ENCODE measurements at regions not wholly inside any gene's neighbourhood (a gene's known extent, or its start where the extent isn't known, plus 50 kb on each side); places are given as distances from the start of the nearest gene placed in this dataset.
"Not testable (repeated sequence)": the region's sequence is repeated elsewhere in the genome, so short reads cannot be mapped to it uniquely, and the experiment has no call there.

GRCh38 chr1:182003953-182004586, 57.4 kb downstream of the ZNF648 start:
- DNase-seq, result peak; percentile 18

DNA sequence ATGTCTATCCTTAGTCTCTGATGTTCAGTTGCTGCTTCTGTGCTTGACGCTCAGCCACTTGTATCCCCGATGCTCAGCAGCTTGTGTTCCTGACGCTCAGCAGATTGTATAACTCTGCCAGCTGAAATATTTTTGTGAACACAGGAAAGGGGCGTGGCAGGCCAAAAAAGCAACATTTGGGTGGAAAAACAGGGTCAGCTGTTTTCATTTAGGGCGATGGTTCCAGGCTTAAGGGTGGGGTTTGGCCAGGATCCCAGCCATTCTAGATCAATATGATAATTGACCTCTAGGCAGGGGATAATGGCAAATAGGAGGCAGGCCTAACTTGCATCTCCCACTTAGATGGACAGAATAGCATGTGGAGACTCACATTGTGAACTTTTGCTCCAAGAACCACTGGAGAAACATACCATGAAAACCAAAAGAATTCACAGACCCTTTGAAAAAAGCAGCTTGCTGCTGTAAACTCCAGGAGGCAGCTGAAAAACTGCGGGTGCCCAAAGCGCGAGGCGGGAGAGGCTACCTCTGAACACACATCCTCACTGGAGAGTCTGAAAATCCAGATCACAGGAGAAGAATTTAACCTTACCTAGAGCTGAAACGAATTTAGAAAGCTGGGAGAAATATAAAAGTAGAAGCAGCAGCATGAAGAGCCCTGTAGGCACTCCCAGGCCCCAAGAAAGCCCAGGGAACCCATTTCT, 58.3 kb downstream of the ZNF648 start:
- no peak for DNase-seq

- no peak for DNase-seq
Measured at GRCh38 chr1:182002570-182002969, 58.9 kb downstream of the ZNF648 start.

- DNase-seq, result no peak
Measured at GRCh38 chr1:181998858-181999257, 62.7 kb downstream of the ZNF648 start.

GRCh38 chr1:181992072-181992471, 69.4 kb downstream of the ZNF648 start:
- no peak for DNase-seq

DNA sequence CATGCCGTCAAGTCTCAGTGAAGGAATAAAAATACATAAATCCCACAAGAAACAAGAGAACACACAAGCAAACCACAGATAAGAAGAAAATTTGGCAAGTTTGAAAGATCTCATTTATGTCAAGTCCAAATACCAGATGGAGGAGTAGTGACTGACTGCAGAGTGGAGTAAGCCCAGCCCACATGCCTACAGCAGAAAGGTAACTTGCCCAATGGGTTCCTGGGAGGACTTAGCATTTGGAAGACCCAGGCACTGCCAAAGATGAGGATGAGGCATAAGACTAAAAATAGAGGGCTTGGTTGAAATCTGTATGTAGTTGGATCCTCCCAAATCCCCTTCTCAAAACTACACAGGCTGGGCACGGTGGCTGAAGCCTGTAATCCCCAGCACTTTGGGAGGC, 70.8 kb downstream of the ZNF648 start:
- DNase-seq, result no peak

DNA sequence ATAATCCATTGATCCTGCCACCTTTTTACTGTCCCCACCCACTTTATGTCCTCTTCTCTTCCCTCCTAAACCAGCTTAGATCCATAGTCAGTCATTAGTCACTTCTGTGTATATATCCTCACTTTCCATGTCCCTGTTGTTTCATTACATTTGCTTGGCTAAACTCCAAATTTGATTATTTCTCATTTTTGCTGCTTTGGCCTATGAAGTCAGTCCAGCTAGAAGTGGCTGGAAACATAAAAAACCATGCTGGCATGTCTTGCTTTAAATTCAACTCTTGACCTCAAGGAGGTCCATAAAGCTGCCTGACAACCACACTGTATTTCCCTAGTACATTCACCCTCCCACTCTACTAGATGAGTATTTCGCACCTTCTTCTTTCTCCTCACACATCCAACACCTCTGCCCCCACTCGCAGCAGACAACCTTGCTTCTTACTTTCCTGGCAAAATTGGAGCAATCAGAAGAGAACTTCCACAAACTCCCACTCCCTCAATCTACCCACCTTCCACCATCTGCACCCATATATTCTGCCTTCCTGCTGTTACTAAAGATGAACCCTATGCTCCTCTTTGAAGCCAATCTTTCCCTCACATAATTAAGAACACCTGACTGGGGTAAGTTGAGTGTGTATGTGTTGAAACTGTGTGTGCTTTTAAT, 72.1 kb downstream of the ZNF648 start:
- no peak for DNase-seq

- DNase-seq, result no peak
Measured at GRCh38 chr1:181987996-181988395, 73.5 kb downstream of the ZNF648 start.

DNA sequence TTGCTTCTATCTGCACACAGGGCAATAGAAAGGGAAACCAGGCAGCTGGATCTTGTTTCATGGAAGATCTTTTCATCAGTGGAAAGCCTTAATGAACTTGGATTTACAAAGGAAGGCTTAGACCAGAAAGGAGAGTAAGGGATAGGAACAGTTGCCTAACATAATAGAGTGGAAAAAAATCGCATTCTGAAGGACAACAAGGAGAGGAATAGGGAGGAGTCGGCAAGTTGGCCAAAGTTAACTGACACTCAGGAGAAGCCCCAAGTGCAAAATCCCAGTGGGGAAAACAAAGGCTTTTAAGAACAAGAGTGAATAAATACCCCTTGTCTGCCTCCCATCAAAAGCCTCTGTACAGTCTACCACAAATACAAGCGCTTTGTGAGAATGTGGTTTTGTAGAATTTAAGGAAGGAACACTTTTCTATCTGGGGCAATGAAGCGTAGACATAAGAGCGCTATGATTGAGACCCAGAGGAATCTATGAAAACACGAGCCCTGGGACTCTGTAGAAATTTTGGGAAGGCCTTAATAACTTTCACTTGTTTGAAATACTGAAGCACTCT, 74.1 kb downstream of the ZNF648 start:
- DNase-seq, result no peak

DNA sequence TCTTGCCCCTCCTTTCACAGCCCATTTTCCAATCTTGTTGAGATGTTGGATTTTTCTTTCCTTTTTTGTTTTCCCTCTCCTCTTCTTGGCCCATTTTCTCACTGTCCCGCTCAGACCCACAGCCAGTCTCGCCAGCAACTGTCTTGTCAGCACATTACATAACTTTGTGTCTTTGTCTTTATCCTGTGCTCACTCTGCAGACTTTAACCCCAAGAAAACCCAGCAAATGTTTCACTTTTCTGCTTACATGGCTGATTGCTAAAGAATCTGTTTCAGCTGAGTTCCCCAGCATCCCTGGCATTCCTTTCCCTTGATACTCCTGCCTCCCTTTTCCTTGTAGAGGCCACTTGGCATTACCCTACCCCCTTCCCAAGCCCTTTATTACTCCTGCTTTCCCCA, 74.6 kb downstream of the ZNF648 start:
- DNase-seq, result no peak

DNA sequence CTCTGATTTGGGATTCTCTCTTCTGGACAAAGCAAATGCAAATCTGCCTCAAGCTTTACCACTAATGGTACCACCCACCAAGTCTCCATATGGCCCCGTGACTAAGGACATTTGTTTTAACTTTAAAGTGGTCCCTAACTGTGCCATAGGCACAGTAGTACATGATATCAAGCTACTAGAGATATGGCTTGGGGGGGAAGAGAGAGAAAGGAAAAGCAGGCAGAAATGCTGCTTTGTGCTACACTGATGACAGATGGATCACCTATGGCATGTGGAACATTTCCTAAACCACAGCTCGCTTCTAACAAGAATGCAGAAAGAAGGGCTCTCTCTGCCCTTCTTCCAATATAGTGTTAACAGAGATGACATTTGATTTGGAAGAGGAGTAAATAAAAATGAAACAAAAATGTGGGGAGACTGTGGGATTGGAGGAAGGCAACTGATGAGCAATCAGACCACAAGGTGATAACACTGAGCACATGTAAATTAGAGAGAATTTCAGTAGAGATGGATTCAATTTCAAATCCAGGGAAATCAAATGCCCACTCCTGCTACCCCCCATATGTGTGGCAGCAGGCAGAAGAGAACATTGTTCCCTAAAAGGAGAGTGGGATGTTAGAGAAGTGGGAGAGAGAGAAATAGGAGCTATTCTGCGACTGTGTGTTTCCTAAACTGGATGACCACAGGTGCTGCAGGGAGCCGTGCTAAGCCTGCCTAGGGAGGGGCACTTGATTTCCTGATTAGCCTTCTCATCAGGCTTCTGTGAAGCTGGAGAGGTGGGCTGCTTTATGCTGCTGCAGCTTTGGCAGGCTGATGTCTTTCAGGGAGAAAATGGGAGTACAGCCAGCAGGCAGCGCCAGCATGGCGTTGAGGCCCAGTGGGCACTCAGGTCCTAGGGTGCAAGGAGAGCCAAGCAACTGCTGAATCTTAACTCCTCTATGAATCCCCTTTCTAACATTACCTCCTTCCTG, 75.3 kb downstream of the ZNF648 start:
- no peak for DNase-seq

GRCh38 chr1:181985281-181985680, 76.2 kb downstream of the ZNF648 start:
- no peak for DNase-seq

DNA sequence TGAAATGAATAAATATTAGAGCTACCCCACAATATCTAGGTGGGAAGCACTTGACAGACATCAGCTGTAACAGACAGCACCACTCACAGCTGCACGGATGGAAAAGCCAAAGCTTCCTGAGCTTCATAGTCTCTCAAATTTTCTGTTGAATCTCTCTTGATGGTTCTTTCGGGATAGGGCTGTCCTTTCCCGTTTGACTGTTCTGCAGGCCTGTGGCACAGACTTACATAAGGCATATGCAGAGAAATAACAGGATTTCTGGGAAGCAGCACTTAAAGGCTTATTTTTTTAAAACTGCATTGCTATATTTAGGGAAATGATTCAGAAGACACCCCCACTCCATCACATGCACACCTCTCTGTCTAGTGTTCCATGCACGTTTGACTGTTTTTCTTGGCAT, 77.5 kb downstream of the ZNF648 start:
- no peak for DNase-seq

DNA sequence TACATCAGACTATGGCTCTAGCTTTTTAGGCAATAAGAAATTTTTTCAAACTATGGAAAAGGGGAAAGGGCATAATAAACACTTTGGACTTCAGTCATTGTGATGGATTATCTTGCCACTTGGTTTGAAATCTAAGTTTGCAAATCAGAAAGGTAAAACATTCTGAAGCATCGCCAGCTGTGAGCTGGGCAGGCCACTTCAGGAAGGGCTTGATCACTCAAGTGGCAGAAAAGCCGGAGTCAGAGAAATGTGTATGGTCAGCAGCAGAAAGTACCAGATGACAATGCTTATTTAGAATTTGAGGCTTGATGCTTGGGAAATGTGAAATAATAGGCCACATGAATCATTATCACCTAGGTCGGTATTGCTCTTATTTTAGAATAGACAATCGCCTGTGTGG, 79.7 kb downstream of the ZNF648 start:
- no peak for DNase-seq

DNA sequence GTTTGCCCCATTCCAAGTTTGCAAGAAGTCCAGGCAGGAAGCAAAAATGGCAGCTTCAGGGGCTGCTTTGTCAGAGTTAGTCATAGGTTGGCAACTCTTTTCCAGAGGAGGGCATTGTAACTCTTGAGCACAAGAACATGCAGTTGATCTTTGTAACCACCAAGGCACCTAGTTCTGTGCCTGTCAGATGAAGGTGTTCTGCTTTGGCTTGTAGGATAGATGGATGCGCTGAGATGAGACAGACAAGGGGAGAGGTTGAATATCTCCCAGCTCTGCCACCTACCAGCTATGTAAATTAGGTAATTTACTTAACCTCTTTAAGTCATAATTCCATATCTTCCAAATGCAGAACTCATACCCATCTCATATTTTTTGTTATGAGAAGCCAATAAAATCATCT, 89.3 kb downstream of the ZNF648 start:
- no peak for DNase-seq

DNA sequence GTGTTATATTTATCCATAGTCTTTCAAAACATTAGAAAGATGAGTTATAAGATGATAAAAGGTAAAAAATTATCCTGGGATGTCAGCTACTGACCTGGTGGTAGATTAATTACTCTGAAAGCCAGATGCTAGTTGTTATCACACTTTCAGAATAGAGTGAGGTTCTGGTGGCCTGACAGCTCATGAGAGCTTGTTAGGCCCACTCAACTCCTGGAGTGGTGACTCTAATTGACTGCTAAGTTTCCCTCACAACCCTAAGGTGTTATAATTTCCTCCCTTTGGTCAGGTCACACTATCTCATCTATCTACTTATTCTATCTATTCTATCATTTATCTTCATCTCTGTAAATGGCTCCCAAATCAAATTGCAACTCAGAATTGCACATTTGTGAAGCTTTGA, 90.1 kb downstream of the ZNF648 start:
- no peak for DNase-seq

DNA sequence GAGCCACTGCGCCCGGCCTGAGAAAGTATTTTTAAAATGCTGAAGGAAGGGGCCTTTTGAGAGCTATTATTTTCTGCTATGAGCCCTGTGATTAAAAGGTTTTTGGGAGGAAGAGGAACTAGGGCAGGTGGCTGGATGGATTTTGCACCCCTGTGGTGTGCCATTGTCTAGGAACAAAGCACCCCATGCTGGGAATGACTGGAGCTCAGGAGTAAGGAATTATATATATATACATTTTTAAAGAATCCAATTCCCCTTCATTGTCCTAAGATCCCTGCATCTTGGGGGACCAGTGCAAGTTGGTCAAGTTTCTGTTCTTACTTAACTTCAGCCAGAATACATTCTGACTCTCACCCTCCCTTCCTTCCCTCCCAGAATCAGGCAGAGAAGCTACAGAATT, 91.6 kb downstream of the ZNF648 start:
- no peak for DNase-seq

GRCh38 chr1:181954696-181955095, 106.8 kb downstream of the ZNF648 start:
- not testable (repeated sequence) for DNase-seq

GRCh38 chr1:181954178-181954577, 107.3 kb downstream of the ZNF648 start:
- not testable (repeated sequence) for DNase-seq

- DNase-seq, result no peak
Measured at GRCh38 chr1:181953596-181953995, 107.9 kb downstream of the ZNF648 start.

GRCh38 chr1:181951213-181951612, 110.3 kb downstream of the ZNF648 start:
- DNase-seq, result no peak

- DNase-seq, result no peak
Measured at GRCh38 chr1:181949500-181949899, 112.0 kb downstream of the ZNF648 start.

DNA sequence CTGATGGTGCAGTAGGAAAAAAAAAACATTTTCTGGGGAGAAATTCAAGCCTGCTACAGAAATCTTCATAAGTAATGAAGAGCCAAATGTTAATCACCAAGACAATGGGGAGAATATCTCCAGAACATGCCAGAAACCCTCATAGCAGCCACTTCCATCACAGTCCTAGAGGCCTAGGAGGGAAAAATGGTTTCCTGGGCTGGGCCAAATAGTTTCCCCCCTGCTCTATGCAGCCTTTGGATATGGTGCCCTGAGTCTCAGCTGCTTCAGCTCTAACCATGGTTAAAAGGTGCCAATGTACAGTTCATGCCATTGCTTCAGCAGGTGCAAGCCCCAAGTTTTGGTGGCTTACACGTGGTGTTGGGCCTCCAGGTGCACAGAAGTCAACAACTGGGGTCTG, 113.1 kb downstream of the ZNF648 start:
- DNase-seq, result no peak

All from activated CD4-positive, alpha-beta T cell treated with anti-CD3 and anti-CD28 coated beads for 48 hours (primary cell).